K562 (cell line): ENCODE measurements at regions not wholly inside any gene's neighbourhood (a gene's known extent, or its start where the extent isn't known, plus 50 kb on each side); places are given as distances from the start of the nearest gene placed in this dataset.

ENCODE experiments used
- BHLHE40 ChIP-seq: IDR thresholded peaks from 2 replicates; pipeline ENCODE4 v1.6.1; 2011; ENCODE audit warnings: low read length, improper control_type of control experiment
- CHCHD3 ChIP-seq: fragments of 250-450 bp; sonication (Bioruptor Pico); IDR thresholded peaks from 2 replicates; pipeline ENCODE4 v2.1.2; 2022; ENCODE audit warnings: mild to moderate bottlenecking
- CTCFL ChIP-seq: IDR thresholded peaks from 2 replicates; pipeline ENCODE4 v1.6.1; 2011; ENCODE audit warnings: borderline replicate concordance, low read depth, mild to moderate bottlenecking, moderate library complexity, low read length; ENCODE audit not compliant: insufficient read depth, poor library complexity, severe bottlenecking
- DIDO1 ChIP-seq: fragments of 450-650 bp; IDR thresholded peaks from 2 replicates; pipeline ENCODE4 v1.6.1; 2016; ENCODE audit warnings: low read depth, missing biosample characterization, missing genetic modification characterization
- GABPB2 ChIP-seq: fragments of 250-450 bp; sonication (Bioruptor Pico); conservative IDR thresholded peaks from 2 replicates; pipeline ENCODE4 v1.5.1; 2021; ENCODE audit warnings: mild to moderate bottlenecking
- HDAC6 ChIP-seq: IDR thresholded peaks from 2 replicates; pipeline ENCODE4 v1.6.1; 2012; ENCODE audit warnings: low read depth, mild to moderate bottlenecking, control low read depth, inconsistent platforms, low read length, moderate library complexity
- MCM7 ChIP-seq, 2 experiments: fragments of 450-650 bp; IDR thresholded peaks; 2 replicates each; pipeline ENCODE4 v1.6.1; 2016 to 2018

GRCh38 chr7:46753662-46754061 lies 828.2 kb downstream of the TNS3 start:
- no peak for TF ChIP-seq BHLHE40
- TF ChIP-seq CTCFL = no peak
- no peak for TF ChIP-seq GABPB2 (CRISPR knock-in tag)
- no peak for TF ChIP-seq HDAC6
- no peak for TF ChIP-seq MCM7 (IDR thresholded peaks at IDR 0.05)
- no peak for TF ChIP-seq DIDO1 (tag)
- no peak for TF ChIP-seq CHCHD3 (CRISPR knock-in tag)
